Endothelial cell of umbilical vein (primary cell): ENCODE measurements at regions not wholly inside any gene's neighbourhood (a gene's known extent, or its start where the extent isn't known, plus 50 kb on each side); places are given as distances from the start of the nearest gene placed in this dataset.

Experiments
- BruUV-seq: library from RNA; stranded (reverse); fragments of 400-500 nt; replicated peaks from 2 replicates; lab custom pipeline; 2021; lab: Mats Ljungman, UMichigan
- CTCF ChIA-PET: fragments of 300-600, 350-600 bp; sonication (Branson Sonifier 250); formaldehyde crosslinking; loops from one replicate; lab custom pipeline; 2021; ENCODE audit warnings: antibody characterized with exemption, inconsistent platforms; lab: Charles Lee
- POLR2A ChIA-PET: fragments of 300-600, 350-600 bp; sonication (Branson Sonifier 250); formaldehyde crosslinking; loops from one replicate; lab custom pipeline; 2021; ENCODE audit warnings: antibody characterized with exemption, inconsistent platforms; lab: Charles Lee
- DNase-seq: peaks from one replicate; pipeline ENCODE4 v3.0.0-alpha.2; 2011; ENCODE audit warnings: low read depth, low spot score
- FAIRE-seq: peaks from 2 replicates; lab custom pipeline; 2011; peaks lifted over from hg19 to GRCh38; lab: Jason Lieb, UNC
- H2AFZ ChIP-seq: 2 replicates; pipeline ENCODE4 v1.6.0; 2012; ENCODE audit warnings: low read depth, low read length, control low read depth, inconsistent platforms
- H3K27ac ChIP-seq: 2 replicates; pipeline ENCODE4 v1.5.1; 2011; ENCODE audit warnings: low read depth, mild to moderate bottlenecking, control low read depth, low read length, moderate library complexity; ENCODE audit not compliant: insufficient read depth
- H3K27me3 ChIP-seq, 2 experiments: 2 replicates each; pipeline versions ENCODE4 v1.6.0 to v1.6.1; 2011; ENCODE audit warnings: low read length in 2 of 2, mixed read lengths in 1 of 2; ENCODE audit not compliant: control insufficient read depth in 2 of 2, insufficient read depth in 2 of 2
- H3K36me3 ChIP-seq, 2 experiments: 2 replicates in 1 of 2; 3 replicates in 1 of 2; pipeline ENCODE4 v1.5.1; 2011; ENCODE audit warnings: low read length in 2 of 2, mild to moderate bottlenecking in 1 of 2, moderate library complexity in 1 of 2; ENCODE audit not compliant: control insufficient read depth in 2 of 2, insufficient read depth in 2 of 2; ENCODE audit errors: extremely low read depth in 1 of 2
- H3K4me1 ChIP-seq: 3 replicates; pipeline ENCODE4 v1.5.1; 2011; ENCODE audit warnings: mild to moderate bottlenecking, low read length; ENCODE audit not compliant: control insufficient read depth, insufficient read depth; ENCODE audit errors: extremely low read depth
- H3K4me2 ChIP-seq: 2 replicates; pipeline ENCODE4 v1.6.1; 2011; ENCODE audit warnings: low read length, control low read depth, mixed read lengths; ENCODE audit not compliant: insufficient read depth
- H3K4me3 ChIP-seq, 3 experiments: fragments of 200-600 bp in 1 of 3; sonication (generic), shearing (Covaris generic) in 1 of 3; replicated peaks in 1 of 3; 2 replicates each; pipeline ENCODE4 v1.5.1; 2011 to 2016; ENCODE audit warnings: control low read depth in 3 of 3, low read length in 3 of 3, mild to moderate bottlenecking in 2 of 3, inconsistent platforms in 1 of 3, low read depth in 1 of 3, moderate library complexity in 1 of 3; ENCODE audit not compliant: insufficient read depth in 1 of 3
- H3K79me2 ChIP-seq: 2 replicates; pipeline ENCODE4 v1.6.0; 2012; ENCODE audit warnings: low read length, inconsistent platforms; ENCODE audit not compliant: control insufficient read depth, insufficient read depth
- H3K9ac ChIP-seq: replicated peaks from 2 replicates; pipeline ENCODE3; 2011; ENCODE audit warnings: low read length, control low read depth; ENCODE audit not compliant: insufficient read depth; ENCODE audit errors: extremely low read depth
- H3K9me1 ChIP-seq: replicated peaks from 3 replicates; pipeline ENCODE4 v1.6.0; 2011; ENCODE audit warnings: mild to moderate bottlenecking, low read length; ENCODE audit not compliant: control insufficient read depth, insufficient read depth; ENCODE audit errors: extremely low read depth
- H3K9me3 ChIP-seq: replicated peaks from 2 replicates; pipeline ENCODE4 v1.5.1; 2012; ENCODE audit warnings: low read length, inconsistent platforms; ENCODE audit not compliant: control insufficient read depth, insufficient read depth
- H4K20me1 ChIP-seq: replicated peaks from 2 replicates; pipeline ENCODE3; 2011; ENCODE audit warnings: mild to moderate bottlenecking, low read length; ENCODE audit not compliant: control insufficient read depth, insufficient read depth; ENCODE audit errors: extremely low read depth
- CTCF ChIP-seq, 2 donors: IDR thresholded peaks; 1 replicate in 1 of 2; 2 replicates in 1 of 2; pipeline ENCODE4 v1.5.1; 2011; ENCODE audit warnings: low read length in 2 of 2, mild to moderate bottlenecking in 2 of 2, moderate library complexity in 2 of 2, control low read depth in 1 of 2, inconsistent platforms in 1 of 2, low read depth in 1 of 2; ENCODE audit not compliant: insufficient read depth in 1 of 2; ENCODE audit errors: extremely low read depth in 1 of 2
- EZH2 ChIP-seq: IDR thresholded peaks from 2 replicates; pipeline ENCODE4 v1.6.1; 2012; ENCODE audit warnings: borderline replicate concordance, low read depth, mild to moderate bottlenecking, moderate library complexity, low read length, inconsistent platforms; ENCODE audit not compliant: severe bottlenecking
- FOS ChIP-seq: IDR thresholded peaks from 2 replicates; pipeline ENCODE4 v1.6.1; 2011; ENCODE audit warnings: mild to moderate bottlenecking, low read length, moderate library complexity, borderline replicate concordance; ENCODE audit not compliant: insufficient read depth
- GATA2 ChIP-seq: IDR thresholded peaks from 2 replicates; pipeline ENCODE4 v1.7.0; 2011; ENCODE audit warnings: low read depth, mild to moderate bottlenecking, moderate library complexity, mixed read lengths, low read length; ENCODE audit not compliant: insufficient read length, insufficient read depth
- JUN ChIP-seq: IDR thresholded peaks from 2 replicates; pipeline ENCODE4 v1.6.1; 2011; ENCODE audit warnings: borderline replicate concordance, low read depth; ENCODE audit not compliant: insufficient read length, insufficient read depth
- MAX ChIP-seq: IDR thresholded peaks from 2 replicates; pipeline ENCODE4 v1.6.1; 2011; ENCODE audit not compliant: insufficient read depth, insufficient read length
- MYC ChIP-seq: IDR thresholded peaks from one replicate; pipeline ENCODE4 v1.6.1; 2011; ENCODE audit warnings: mild to moderate bottlenecking, low read depth, low read length
- POLR2A ChIP-seq: IDR thresholded peaks from 2 replicates; pipeline ENCODE4 v1.6.1; 2012; ENCODE audit warnings: low read depth, mild to moderate bottlenecking, control low read depth, low read length
- POLR2AphosphoS5 ChIP-seq: IDR thresholded peaks from 2 replicates; pipeline ENCODE4 v1.6.1; 2012; ENCODE audit warnings: low read depth, mild to moderate bottlenecking, control low read depth, low read length, moderate library complexity; ENCODE audit not compliant: insufficient read depth
- dilution Hi-C: fragments of 300-500 bp; cut with MboI; formaldehyde crosslinking; loops from one replicate; pipeline ENCODE4 v1.15.0; 2019; ENCODE audit warnings: low sequenced_read_pairs; ENCODE audit not compliant: extremely low pct_ligation_motif_present
- intact Hi-C: fragments of 100-400 bp; cut with micrococcal nuclease; formaldehyde crosslinking; loops from one replicate; pipeline ENCODE4 v1.10.0; 2022

GRCh38 chr3:154981664-154982063 lies 98.5 kb upstream of the MME start:
- DNase-seq (no peak), FAIRE-seq (no peak)
- intact Hi-C loops (no loop called here), dilution Hi-C loops (no loop called here)
- Histone ChIP-seq H3K27ac (no peak overlapping the region), H3K4me1 (no peaks in the 10 kb centered on the region), H3K4me2 (no peak overlapping the region), H3K4me3 (no peak overlapping the region), H3K9ac (no peak overlapping the region), H3K27me3 (no peaks in the 10 kb centered on the region), H4K20me1 (no peaks in the 10 kb centered on the region), H2AFZ (no peak overlapping the region), H3K9me3 (no peaks in the 10 kb centered on the region), H3K79me2 (no peaks in the 10 kb centered on the region), H3K9me1 (no peaks in the 10 kb centered on the region), H3K36me3 (no peaks in the 10 kb centered on the region)
- ChIA-PET CTCF (interaction anchor here (1.8 kb wide), 1 partner anchor 10 kb away, joined by 5 read pairs; no protein-coding TSS in a partner anchor), POLR2A (no interaction called here)
- no TSS peak for BruUV-seq
- TF ChIP-seq CTCF (IDR thresholded peaks at IDR 0.05; ENCODE audit: extremely low read depth in 1 of 2, insufficient read depth in 1 of 2, low read depth in 1 of 2, low read length in 2 of 2) (no peak), EZH2 (no peak), POLR2AphosphoS5 (no peak), MAX (no peak), FOS (no peak), JUN (no peak), POLR2A (no peak), GATA2 (no peak), MYC (no peak)
